ENCODE measurements at regions not wholly inside any gene's neighbourhood (a gene's known extent, or its start where the extent isn't known, plus 50 kb on each side); places are given as distances from the start of the nearest gene placed in this dataset.
"Not testable (repeated sequence)": the region's sequence is repeated elsewhere in the genome, so short reads cannot be mapped to it uniquely, and the experiment has no call there.

- no peak for DNase-seq (ENCODE audit: low read depth)
Measured at GRCh38 chr12:72723732-72724131, 451.6 kb downstream of the TRHDE start.

GRCh38 chr12:72729451-72730010, 457.4 kb downstream of the TRHDE start:
- no peak for DNase-seq (ENCODE audit: low read depth)

GRCh38 chr12:72734581-72734980, 462.4 kb downstream of the TRHDE start:
- no peak for DNase-seq (ENCODE audit: low read depth)

GRCh38 chr12:72738811-72739210, 466.6 kb downstream of the TRHDE start:
- DNase-seq (ENCODE audit: low read depth), result no peak

- DNase-seq (ENCODE audit: low read depth), result no peak
Measured at GRCh38 chr12:72740064-72740463, 467.9 kb downstream of the TRHDE start.

- DNase-seq (ENCODE audit: low read depth), result no peak
Measured at GRCh38 chr12:72742568-72742967, 470.4 kb downstream of the TRHDE start.

- no peak for DNase-seq (ENCODE audit: low read depth)
Measured at GRCh38 chr12:72746048-72746447, 473.9 kb downstream of the TRHDE start.

GRCh38 chr12:72747111-72747849, 475.1 kb downstream of the TRHDE start:
- DNase-seq (ENCODE audit: low read depth), result no peak

GRCh38 chr12:72748971-72749370, 476.8 kb downstream of the TRHDE start:
- DNase-seq (ENCODE audit: low read depth), result no peak

- peak; percentile 20 for DNase-seq (ENCODE audit: low read depth)
Measured at GRCh38 chr12:72753571-72753970, 481.4 kb downstream of the TRHDE start.

- not testable (repeated sequence) for DNase-seq (ENCODE audit: low read depth)
Measured at GRCh38 chr12:72754026-72754425, 481.9 kb downstream of the TRHDE start.

- no peak for DNase-seq (ENCODE audit: low read depth)
Measured at GRCh38 chr12:72766517-72766916, 494.3 kb downstream of the TRHDE start.

- DNase-seq (ENCODE audit: low read depth), result no peak
Measured at GRCh38 chr12:72774023-72774422, 501.9 kb downstream of the TRHDE start.

GRCh38 chr12:72777806-72778205, 505.6 kb downstream of the TRHDE start:
- no peak for DNase-seq (ENCODE audit: low read depth)

GRCh38 chr12:72790273-72790672, 518.1 kb downstream of the TRHDE start:
- no peak for DNase-seq (ENCODE audit: low read depth)

- no peak for DNase-seq (ENCODE audit: low read depth)
Measured at GRCh38 chr12:72792889-72793288, 520.7 kb downstream of the TRHDE start.

GRCh38 chr12:72793796-72794195, 521.6 kb downstream of the TRHDE start:
- no peak for DNase-seq (ENCODE audit: low read depth)

- no peak for DNase-seq (ENCODE audit: low read depth)
Measured at GRCh38 chr12:72815421-72815820, 543.3 kb downstream of the TRHDE start.

- no peak for DNase-seq (ENCODE audit: low read depth)
Measured at GRCh38 chr12:72828662-72829324, 556.6 kb downstream of the TRHDE start.

- no peak for DNase-seq (ENCODE audit: low read depth)
Measured at GRCh38 chr12:72829838-72830237, 557.7 kb downstream of the TRHDE start.

GRCh38 chr12:72832024-72832423, 559.9 kb downstream of the TRHDE start:
- DNase-seq (ENCODE audit: low read depth), result no peak

- no peak for DNase-seq (ENCODE audit: low read depth)
Measured at GRCh38 chr12:72836194-72836593, 564.0 kb downstream of the TRHDE start.

GRCh38 chr12:72839696-72840095, 567.5 kb downstream of the TRHDE start:
- no peak for DNase-seq (ENCODE audit: low read depth)
